HepG2 (cell line): ENCODE measurements at regions not wholly inside any gene's neighbourhood (a gene's known extent, or its start where the extent isn't known, plus 50 kb on each side); places are given as distances from the start of the nearest gene placed in this dataset.

Source experiments
- MLLT10 ChIP-seq: sonication (generic); formaldehyde crosslinking; IDR thresholded peaks from 2 replicates; pipeline ENCODE4 v1.4.0; 2020; ENCODE audit warnings: missing genetic modification reagents
- NPAS2 ChIP-seq: sonication (generic); formaldehyde crosslinking; IDR thresholded peaks from 2 replicates; pipeline ENCODE4 v1.8.0; 2022; ENCODE audit warnings: mild to moderate bottlenecking, missing genetic modification reagents, borderline replicate concordance
- PCBP2 ChIP-seq: fragments of 200-400 bp; formaldehyde crosslinking; optimal IDR thresholded peaks from 2 replicates; pipeline ENCODE3; 2018; ENCODE audit warnings: low read length, low read depth; ENCODE audit not compliant: poor library complexity, severe bottlenecking
- TF ChIP-seq, protein P1 (sequence below): sonication (generic); formaldehyde crosslinking; IDR thresholded peaks from 2 replicates; pipeline ENCODE4 v1.5.1; 2020; ENCODE audit warnings: mild to moderate bottlenecking, moderate library complexity, missing genetic modification reagents

DNA sequence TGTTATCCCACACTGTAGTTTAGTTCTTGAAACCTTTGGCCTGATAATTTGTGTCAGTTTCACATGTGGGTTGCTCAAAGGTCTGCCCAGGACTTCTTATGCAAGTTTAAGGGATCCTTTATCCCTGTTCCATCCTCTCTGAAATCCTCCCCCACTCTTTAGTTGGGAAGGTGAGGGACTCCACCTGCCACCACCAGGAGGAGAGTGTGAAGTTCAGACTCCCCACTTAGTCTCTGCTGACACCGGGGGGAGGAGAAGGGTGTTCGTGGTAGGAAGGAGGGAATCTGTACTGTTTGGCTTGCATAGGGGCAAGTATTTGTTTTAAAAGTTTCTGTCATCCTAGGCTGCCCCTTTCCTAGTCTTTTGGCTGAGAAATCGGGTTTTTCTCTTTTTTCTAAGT, 211.8 kb downstream of the PPP4R3C start:
- TF ChIP-seq PCBP2 (no peak), MLLT10 (CRISPR knock-in tag) (no peak), NPAS2 (CRISPR knock-in tag) (no peak)
- TF ChIP-seq, protein P1, sequence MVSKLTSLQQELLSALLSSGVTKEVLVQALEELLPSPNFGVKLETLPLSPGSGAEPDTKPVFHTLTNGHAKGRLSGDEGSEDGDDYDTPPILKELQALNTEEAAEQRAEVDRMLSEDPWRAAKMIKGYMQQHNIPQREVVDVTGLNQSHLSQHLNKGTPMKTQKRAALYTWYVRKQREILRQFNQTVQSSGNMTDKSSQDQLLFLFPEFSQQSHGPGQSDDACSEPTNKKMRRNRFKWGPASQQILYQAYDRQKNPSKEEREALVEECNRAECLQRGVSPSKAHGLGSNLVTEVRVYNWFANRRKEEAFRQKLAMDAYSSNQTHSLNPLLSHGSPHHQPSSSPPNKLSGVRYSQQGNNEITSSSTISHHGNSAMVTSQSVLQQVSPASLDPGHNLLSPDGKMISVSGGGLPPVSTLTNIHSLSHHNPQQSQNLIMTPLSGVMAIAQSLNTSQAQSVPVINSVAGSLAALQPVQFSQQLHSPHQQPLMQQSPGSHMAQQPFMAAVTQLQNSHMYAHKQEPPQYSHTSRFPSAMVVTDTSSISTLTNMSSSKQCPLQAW (CRISPR knock-in tag): no peak
